ENCODE measurements at regions not wholly inside any gene's neighbourhood (a gene's known extent, or its start where the extent isn't known, plus 50 kb on each side); places are given as distances from the start of the nearest gene placed in this dataset.
"Not testable (repeated sequence)": the region's sequence is repeated elsewhere in the genome, so short reads cannot be mapped to it uniquely, and the experiment has no call there.

- DNase-seq: not testable (repeated sequence)
Observed at GRCh38 chr3:26284503-26284902, 338.1 kb upstream of the LRRC3B start.

- no peak for DNase-seq
Observed at GRCh38 chr3:26291840-26292239, 330.7 kb upstream of the LRRC3B start.

DNA sequence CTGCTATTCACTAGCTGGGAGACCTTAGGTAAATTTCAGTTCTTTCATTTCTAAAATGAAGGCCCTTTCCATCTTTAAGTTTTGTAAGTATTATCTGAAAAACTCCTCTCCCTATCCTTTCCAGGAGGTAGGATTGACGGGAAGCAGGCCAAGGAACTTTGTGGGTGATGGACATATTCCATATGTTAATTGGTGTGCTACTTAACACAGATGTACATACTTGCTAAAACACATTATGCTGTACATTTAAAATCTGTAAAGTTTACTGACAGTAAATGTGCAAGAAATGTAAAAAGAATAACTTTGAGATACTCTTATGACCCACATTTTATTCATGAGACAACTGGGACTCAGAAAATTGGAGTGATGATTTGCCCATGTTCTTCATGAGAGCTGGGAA, 329.8 kb upstream of the LRRC3B start:
- DNase-seq: no peak

- no peak for DNase-seq
Observed at GRCh38 chr3:26293329-26293844, 329.2 kb upstream of the LRRC3B start.

- no peak for DNase-seq
Observed at GRCh38 chr3:26307192-26307591, 315.4 kb upstream of the LRRC3B start.

- no peak for DNase-seq
Observed at GRCh38 chr3:26307787-26308186, 314.8 kb upstream of the LRRC3B start.

- DNase-seq: no peak
Observed at GRCh38 chr3:26308454-26308853, 314.1 kb upstream of the LRRC3B start.

DNA sequence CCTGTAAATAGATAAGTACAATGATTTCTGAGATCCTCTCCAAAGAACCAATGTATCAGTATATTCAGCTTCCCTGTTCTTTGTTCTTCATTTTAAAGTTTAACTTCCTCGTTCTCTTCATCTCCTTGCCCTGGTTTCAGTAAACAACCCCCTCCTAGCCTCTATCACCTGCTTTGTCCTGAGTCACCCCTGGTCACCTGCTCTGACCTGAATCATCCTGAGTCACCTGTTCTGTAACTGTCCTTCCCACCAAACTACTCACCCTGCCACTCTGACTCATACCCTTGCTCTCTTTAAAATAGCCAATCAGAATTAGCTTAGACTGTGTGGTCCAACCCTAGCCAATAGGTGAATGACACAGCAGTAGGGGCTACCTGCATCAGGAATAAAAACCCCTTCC, 313.0 kb upstream of the LRRC3B start:
- DNase-seq: not testable (repeated sequence)

- no peak for DNase-seq
Observed at GRCh38 chr3:26312816-26313215, 309.8 kb upstream of the LRRC3B start.

DNA sequence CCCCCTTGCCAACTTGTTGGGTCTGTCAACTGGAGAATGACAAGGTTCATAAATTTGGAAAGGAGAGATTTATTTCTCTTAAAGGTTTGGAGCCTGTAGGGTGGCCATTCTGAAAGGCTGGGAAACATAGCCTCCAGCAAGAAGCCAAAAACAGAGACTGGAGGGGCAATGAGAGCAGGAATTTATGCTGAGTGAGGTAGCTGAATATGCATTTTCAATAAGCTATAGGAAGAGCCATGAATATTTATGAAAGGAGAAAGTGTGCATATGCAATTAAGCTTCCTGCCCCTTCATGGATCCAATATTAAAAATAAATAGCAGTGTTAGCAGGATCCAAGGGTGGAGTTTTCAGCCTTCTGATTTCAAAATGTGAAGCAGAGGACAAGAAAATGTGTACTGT, 306.1 kb upstream of the LRRC3B start:
- DNase-seq: no peak

- not testable (repeated sequence) for DNase-seq
Observed at GRCh38 chr3:26323741-26324140, 298.8 kb upstream of the LRRC3B start.

GRCh38 chr3:26340001-26340400, 282.6 kb upstream of the LRRC3B start:
- DNase-seq: no peak

- no peak for DNase-seq
Observed at GRCh38 chr3:26343647-26344046, 278.9 kb upstream of the LRRC3B start.

DNA sequence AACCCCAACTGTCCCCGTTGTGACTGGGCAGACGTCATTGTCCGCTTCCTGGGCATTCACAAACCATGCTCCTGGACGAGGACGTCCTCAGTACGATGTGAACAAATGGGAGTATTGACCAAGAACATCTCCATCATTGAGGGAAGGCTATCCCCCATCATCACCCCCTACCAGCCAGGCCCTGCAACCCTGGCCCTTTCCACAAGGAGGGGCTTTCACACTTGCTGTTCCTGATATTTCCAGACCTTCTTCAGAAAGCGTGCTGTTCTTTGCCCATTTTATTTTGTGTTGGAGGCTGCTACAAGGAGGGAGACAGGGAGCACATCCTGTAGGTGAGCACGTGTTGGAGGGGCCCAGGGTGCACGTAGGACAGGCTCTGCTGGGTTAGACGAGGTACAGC, 277.0 kb upstream of the LRRC3B start:
- DNase-seq: no peak

DNA sequence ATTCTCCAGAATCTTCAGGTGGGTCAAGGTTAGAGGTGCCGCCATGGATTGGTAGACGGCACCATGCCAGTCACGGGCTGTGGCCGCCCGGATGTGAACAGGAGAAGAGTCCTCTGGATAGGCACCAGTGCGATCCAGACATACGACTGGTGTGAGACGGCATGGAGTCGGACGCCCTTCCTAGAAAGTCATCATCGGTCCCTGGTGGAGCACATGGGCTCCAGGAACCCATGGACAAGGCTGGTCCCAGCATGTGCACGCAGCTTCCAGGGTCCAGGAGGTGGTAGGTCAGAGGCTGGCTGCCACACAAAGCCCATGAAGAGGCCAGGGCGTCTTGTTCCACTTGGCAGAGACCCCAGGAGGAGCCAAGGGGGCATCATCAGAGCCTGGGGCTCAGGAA, 276.1 kb upstream of the LRRC3B start:
- DNase-seq: no peak

DNA sequence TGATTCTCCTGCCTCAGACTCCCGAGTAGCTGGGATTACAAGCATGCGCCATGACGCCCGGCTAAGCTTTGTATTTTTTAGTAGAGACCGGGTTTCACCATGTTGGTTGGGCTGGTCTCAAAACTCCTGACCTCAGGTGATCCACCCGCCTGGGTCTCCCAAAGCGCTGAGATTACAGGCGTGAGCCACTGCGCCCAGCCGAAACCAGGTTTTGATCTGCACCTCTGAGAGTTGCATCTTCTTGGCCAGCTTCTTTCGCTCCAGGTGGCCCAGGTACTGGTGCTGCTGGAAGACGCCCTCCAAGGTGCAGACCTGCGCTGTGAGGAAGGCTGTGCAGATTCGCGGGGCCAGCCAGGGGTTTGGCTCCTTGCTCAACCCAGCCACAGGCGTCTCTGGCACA, 275.4 kb upstream of the LRRC3B start:
- no peak for DNase-seq

- DNase-seq: no peak
Observed at GRCh38 chr3:26350853-26351252, 271.7 kb upstream of the LRRC3B start.

GRCh38 chr3:26353097-26353496, 269.5 kb upstream of the LRRC3B start:
- DNase-seq: no peak

DNA sequence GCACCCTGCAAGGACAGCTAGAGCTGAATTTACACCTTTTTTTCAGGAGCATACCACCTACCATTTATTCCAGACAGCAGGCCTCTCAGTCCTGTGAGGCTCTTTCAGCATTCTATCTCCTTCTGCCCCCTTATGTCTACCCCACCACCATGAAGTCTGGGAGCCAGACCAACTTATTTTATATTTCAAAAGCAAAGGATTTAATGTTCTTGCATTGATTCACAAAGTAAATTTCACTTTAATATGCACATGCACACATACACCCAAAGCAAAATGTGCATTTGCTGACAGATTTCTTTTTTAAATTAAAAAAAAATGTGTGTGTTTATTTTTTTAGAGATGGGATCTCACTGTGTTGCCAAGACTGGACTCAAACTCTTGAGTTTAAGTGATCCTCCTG, 264.2 kb upstream of the LRRC3B start:
- DNase-seq: no peak

GRCh38 chr3:26365706-26366105, 256.9 kb upstream of the LRRC3B start:
- DNase-seq: no peak

- no peak for DNase-seq
Observed at GRCh38 chr3:26368312-26368711, 254.3 kb upstream of the LRRC3B start.

DNA sequence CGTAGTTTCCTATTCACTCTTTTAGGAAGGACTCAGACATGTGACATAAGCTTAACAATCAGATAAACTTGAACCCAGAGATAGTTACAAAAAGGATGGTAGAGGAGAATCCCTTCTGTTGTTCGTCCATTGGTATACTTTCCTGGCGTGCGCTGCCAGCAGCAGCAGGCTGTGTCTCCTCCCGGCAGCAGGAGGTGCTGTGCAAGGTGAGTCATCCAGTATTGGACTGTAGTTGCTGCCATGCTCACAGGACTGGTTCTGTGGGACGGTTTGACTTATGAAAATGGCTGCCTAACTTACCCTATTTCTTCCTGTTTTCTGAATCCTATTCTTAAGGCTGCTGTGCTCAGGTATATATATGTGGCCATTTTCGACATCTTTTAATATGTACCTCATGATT, 253.4 kb upstream of the LRRC3B start:
- DNase-seq: no peak

GRCh38 chr3:26375843-26376530, 246.6 kb upstream of the LRRC3B start:
- no peak for DNase-seq

DNA sequence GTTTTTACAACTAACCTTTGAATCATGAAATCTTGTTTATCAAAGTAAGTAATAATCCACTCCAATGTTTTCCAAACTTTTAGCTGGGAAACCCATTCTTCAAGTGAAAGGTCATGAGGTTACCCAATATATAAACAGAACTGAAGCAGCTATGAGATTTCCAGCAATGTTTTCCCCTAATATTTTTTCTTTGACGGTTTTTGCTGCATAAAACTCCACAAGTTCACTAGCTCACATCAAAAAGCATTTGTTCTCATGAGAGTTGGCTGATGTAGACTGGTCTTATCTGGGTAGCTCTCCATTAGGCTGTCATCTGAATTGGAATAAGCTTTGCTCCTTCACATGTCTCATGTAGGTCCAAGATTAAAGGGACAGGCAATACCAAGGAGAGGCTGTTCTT, 241.2 kb upstream of the LRRC3B start:
- DNase-seq: no peak

DNA sequence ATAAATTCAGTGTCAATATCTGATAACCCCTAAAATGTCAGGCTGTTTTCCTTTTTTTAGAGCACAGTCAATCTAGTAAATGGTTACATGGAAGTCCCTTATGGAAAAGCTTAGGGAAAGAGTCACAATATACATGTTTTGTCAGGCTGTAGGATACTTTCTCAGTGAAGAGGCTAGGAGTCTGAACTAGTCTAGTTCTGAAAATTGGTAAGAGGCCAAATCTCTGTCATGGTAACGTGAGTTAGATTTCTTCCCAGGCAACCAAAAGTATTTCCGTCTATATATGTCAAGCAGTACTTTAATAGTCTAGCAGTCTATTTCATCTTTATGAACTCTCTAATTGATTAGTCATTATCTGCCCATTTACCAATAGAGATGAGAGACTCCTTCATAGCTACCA, 215.9 kb upstream of the LRRC3B start:
- no peak for DNase-seq
